Trophoblast cell (in vitro differentiated cells and primary cell): ENCODE measurements at regions not wholly inside any gene's neighbourhood (a gene's known extent, or its start where the extent isn't known, plus 50 kb on each side); places are given as distances from the start of the nearest gene placed in this dataset.
A peak's percentile ranks its signal among the peaks of the same experiment; 100 is the strongest.
"Not testable (repeated sequence)": the region's sequence is repeated elsewhere in the genome, so short reads cannot be mapped to it uniquely, and the experiment has no call there.

Source experiments
- DNase-seq, 2 donors: peaks; one replicate each; pipeline ENCODE4 v3.0.0-alpha.2; 2016
- H2AFZ ChIP-seq: 2 replicates; pipeline ENCODE4 v1.6.1; 2013; ENCODE audit warnings: low read length, moderate library complexity, mild to moderate bottlenecking; ENCODE audit not compliant: insufficient read depth, poor library complexity
- H2AK5ac ChIP-seq: 2 replicates; pipeline ENCODE4 v1.6.1; 2013; ENCODE audit warnings: mild to moderate bottlenecking, low read length
- H2BK120ac ChIP-seq: 2 replicates; pipeline ENCODE4 v1.6.1; 2013; ENCODE audit warnings: low read length, mild to moderate bottlenecking, moderate library complexity; ENCODE audit not compliant: insufficient read depth, poor library complexity
- H2BK12ac ChIP-seq: 2 replicates; pipeline ENCODE4 v1.6.1; 2013; ENCODE audit warnings: mild to moderate bottlenecking, low read length, moderate library complexity
- H2BK5ac ChIP-seq: 2 replicates; pipeline ENCODE4 v1.6.1; 2013; ENCODE audit warnings: low read length, low read depth, moderate library complexity, mild to moderate bottlenecking; ENCODE audit not compliant: poor library complexity
- H3K14ac ChIP-seq: 2 replicates; pipeline ENCODE4 v1.6.1; 2013; ENCODE audit warnings: mild to moderate bottlenecking, low read length
- H3K18ac ChIP-seq: 2 replicates; pipeline ENCODE4 v1.6.1; 2013; ENCODE audit warnings: mild to moderate bottlenecking, low read length
- H3K23ac ChIP-seq: 2 replicates; pipeline ENCODE4 v1.6.1; 2013; ENCODE audit warnings: low read length
- H3K27ac ChIP-seq: 2 replicates; pipeline ENCODE4 v1.5.1; 2013; ENCODE audit warnings: low read depth, mild to moderate bottlenecking, inconsistent platforms, low read length, moderate library complexity
- H3K27me3 ChIP-seq: 2 replicates; pipeline ENCODE4 v1.6.1; 2013; ENCODE audit warnings: inconsistent platforms, mild to moderate bottlenecking, low read length, moderate library complexity; ENCODE audit not compliant: insufficient read depth
- H3K36me3 ChIP-seq, 2 experiments: 1 replicate in 1 of 2; 2 replicates in 1 of 2; pipeline ENCODE4 v1.6.1; 2013; ENCODE audit warnings: low read length in 2 of 2, mild to moderate bottlenecking in 2 of 2, moderate library complexity in 1 of 2; ENCODE audit not compliant: insufficient read depth in 2 of 2, control insufficient read depth in 1 of 2
- H3K4ac ChIP-seq: 2 replicates; pipeline ENCODE4 v1.6.1; 2013; ENCODE audit warnings: low read depth, mild to moderate bottlenecking, low read length, moderate library complexity
- H3K4me1 ChIP-seq, 2 experiments: 1 replicate in 1 of 2; 2 replicates in 1 of 2; pipeline ENCODE4 v1.6.1; 2013; ENCODE audit warnings: low read length in 2 of 2, mild to moderate bottlenecking in 2 of 2, moderate library complexity in 1 of 2; ENCODE audit not compliant: insufficient read depth in 2 of 2, control insufficient read depth in 1 of 2
- H3K4me2 ChIP-seq: 2 replicates; pipeline ENCODE4 v1.6.1; 2013; ENCODE audit warnings: inconsistent platforms, mild to moderate bottlenecking, low read length, moderate library complexity
- H3K4me3 ChIP-seq: 2 replicates; pipeline ENCODE4 v1.5.1; 2013; ENCODE audit warnings: mild to moderate bottlenecking, low read depth, low read length, inconsistent platforms
- H3K79me1 ChIP-seq: one replicate; pipeline ENCODE4 v1.6.1; 2013; ENCODE audit warnings: low read length
- H3K79me2 ChIP-seq: 2 replicates; pipeline ENCODE4 v1.6.1; 2013; ENCODE audit warnings: low read length, mild to moderate bottlenecking; ENCODE audit not compliant: control insufficient read depth, insufficient read depth, poor library complexity
- H3K9ac ChIP-seq: 2 replicates; pipeline ENCODE4 v1.6.1; 2013; ENCODE audit warnings: mild to moderate bottlenecking, low read length
- H3K9me3 ChIP-seq: 2 replicates; pipeline ENCODE4 v1.6.1; 2013; ENCODE audit warnings: low read depth, mild to moderate bottlenecking, control low read depth, inconsistent platforms, low read length; ENCODE audit not compliant: insufficient read depth
- H4K12ac ChIP-seq: 2 replicates; pipeline ENCODE4 v1.6.1; 2013; ENCODE audit warnings: low read depth, mild to moderate bottlenecking, low read length, moderate library complexity
- H4K8ac ChIP-seq: 2 replicates; pipeline ENCODE4 v1.6.1; 2013; ENCODE audit warnings: low read depth, mild to moderate bottlenecking, low read length, moderate library complexity
- H4K91ac ChIP-seq: one replicate; pipeline ENCODE4 v1.6.1; 2013; ENCODE audit warnings: low read depth, mild to moderate bottlenecking, low read length, moderate library complexity
- WGBS: extraction: QIAGEN DNeasy Blood & Tissue Kit; methylation state at CpG from one replicate; pipeline ENCODE4 v1.1.7; 2013; ENCODE audit warnings: missing lambda C conversion rate; ENCODE audit not compliant: insufficient read length, insufficient coverage; ENCODE audit errors: extremely low coverage; 5-methylcytosine and 5-hydroxymethylcytosine counted together

- Histone ChIP-seq H3K27me3 (no peaks in the 10 kb centered on the region), H4K8ac (no peak overlapping the region), H2BK120ac (no peak overlapping the region), H4K91ac (no peak overlapping the region), H3K14ac (no peak overlapping the region), H3K4ac (no peak overlapping the region), H3K36me3 (no peaks in the 10 kb centered on the region), H3K9me3 (peaks cover 18% of the 10 kb centered on the region), H3K27ac (no peak overlapping the region), H3K4me1 (no peaks in the 10 kb centered on the region), H3K23ac (no peak overlapping the region), H2BK5ac (no peak overlapping the region), H3K79me2 (no peaks in the 10 kb centered on the region), H3K4me3 (no peak overlapping the region), H2AK5ac (no peak overlapping the region), H4K12ac (no peak overlapping the region), H3K18ac (no peak overlapping the region), H2BK12ac (no peak overlapping the region), H3K4me2 (no peak overlapping the region), H2AFZ (no peak overlapping the region), H3K9ac (no peak overlapping the region), H3K79me1 (no peaks in the 10 kb centered on the region)
- DNase-seq: no peak
- no CpG with 5 or more reads among the region's 3 CpGs for WGBS
These were observed 55.7 kb downstream of the OR11H12 start for GRCh38 chr14:18656627-18657026.

GRCh38 chr14:18659892-18660584 is 59.1 kb downstream of the OR11H12 start:
- not testable (repeated sequence) for H3K4me3 ChIP-seq, DNase-seq, H3K4me2 ChIP-seq, H3K4me1 ChIP-seq, H2BK5ac ChIP-seq, H3K27me3 ChIP-seq, H3K27ac ChIP-seq, H2AK5ac ChIP-seq, H2BK120ac ChIP-seq, H3K9ac ChIP-seq, H3K18ac ChIP-seq, H3K79me1 ChIP-seq, H4K8ac ChIP-seq, H3K14ac ChIP-seq, H3K36me3 ChIP-seq, H3K79me2 ChIP-seq, H2AFZ ChIP-seq, H3K23ac ChIP-seq, H4K91ac ChIP-seq, H3K4ac ChIP-seq, H2BK12ac ChIP-seq, H4K12ac ChIP-seq
- peaks cover 18% of the 10 kb centered on the region for H3K9me3 ChIP-seq
- WGBS: no CpG with 5 or more reads among the region's 11 CpGs

- Histone ChIP-seq H4K12ac (no peak overlapping the region), H2BK12ac (no peak overlapping the region), H3K79me1 (no peaks in the 10 kb centered on the region), H3K79me2 (no peaks in the 10 kb centered on the region), H4K8ac (no peak overlapping the region), H3K4me3 (no peak overlapping the region), H2AFZ (no peak overlapping the region), H3K18ac (no peak overlapping the region), H3K4ac (no peak overlapping the region), H3K4me2 (no peak overlapping the region), H4K91ac (no peak overlapping the region), H2BK120ac (no peak overlapping the region), H3K9ac (peak overlapping the region; percentile 7), H3K14ac (no peak overlapping the region), H2BK5ac (no peak overlapping the region), H3K23ac (no peak overlapping the region), H3K4me1 (no peaks in the 10 kb centered on the region), H2AK5ac (no peak overlapping the region), H3K36me3 (no peaks in the 10 kb centered on the region), H3K27me3 (no peaks in the 10 kb centered on the region), H3K9me3 (peaks cover 18% of the 10 kb centered on the region), H3K27ac (no peak overlapping the region)
- WGBS: no CpG with 5 or more reads among the region's 8 CpGs
- DNase-seq: no peak
These were observed 59.6 kb downstream of the OR11H12 start for GRCh38 chr14:18660585-18660922.

GRCh38 chr14:18667843-18668242 is 66.9 kb downstream of the OR11H12 start:
- not testable (repeated sequence) for DNase-seq, H3K9ac ChIP-seq, H3K27ac ChIP-seq, H3K36me3 ChIP-seq, H3K4me2 ChIP-seq, H2BK5ac ChIP-seq, H3K23ac ChIP-seq, H3K9me3 ChIP-seq, H3K27me3 ChIP-seq, H2AK5ac ChIP-seq, H3K4ac ChIP-seq, H3K14ac ChIP-seq, H3K79me2 ChIP-seq, H2BK120ac ChIP-seq, H4K91ac ChIP-seq, H3K18ac ChIP-seq, H3K4me3 ChIP-seq, H2AFZ ChIP-seq, H2BK12ac ChIP-seq, H4K8ac ChIP-seq, H3K79me1 ChIP-seq, H3K4me1 ChIP-seq
- WGBS: no CpG with 5 or more reads among the region's 4 CpGs
- H4K12ac ChIP-seq: peak overlapping the region; percentile 70
